CD4-positive, alpha-beta T cell treated with Interleukin-2 at 100 ng/mL for 4 hours (primary cell): ENCODE measurements at regions not wholly inside any gene's neighbourhood (a gene's known extent, or its start where the extent isn't known, plus 50 kb on each side); places are given as distances from the start of the nearest gene placed in this dataset.
A peak's percentile ranks its signal among the peaks of the same experiment; 100 is the strongest.
"Not testable (repeated sequence)": the region's sequence is repeated elsewhere in the genome, so short reads cannot be mapped to it uniquely, and the experiment has no call there.

Experiments
- DNase-seq: peaks from one replicate; pipeline ENCODE4 v3.0.0-alpha.2; 2020; ENCODE audit warnings: low spot score

GRCh38 chr14:71538288-71538687 lies 393.9 kb upstream of the RGS6 start:
- DNase-seq, result no peak

- no peak for DNase-seq
Observed at GRCh38 chr14:71538938-71539649, 393.1 kb upstream of the RGS6 start.

GRCh38 chr14:71539650-71540285 lies 392.5 kb upstream of the RGS6 start:
- DNase-seq, result no peak

- DNase-seq, result no peak
Observed at GRCh38 chr14:71541271-71541670, 391.0 kb upstream of the RGS6 start.

- no peak for DNase-seq
Observed at GRCh38 chr14:71541973-71542690, 390.1 kb upstream of the RGS6 start.

DNA sequence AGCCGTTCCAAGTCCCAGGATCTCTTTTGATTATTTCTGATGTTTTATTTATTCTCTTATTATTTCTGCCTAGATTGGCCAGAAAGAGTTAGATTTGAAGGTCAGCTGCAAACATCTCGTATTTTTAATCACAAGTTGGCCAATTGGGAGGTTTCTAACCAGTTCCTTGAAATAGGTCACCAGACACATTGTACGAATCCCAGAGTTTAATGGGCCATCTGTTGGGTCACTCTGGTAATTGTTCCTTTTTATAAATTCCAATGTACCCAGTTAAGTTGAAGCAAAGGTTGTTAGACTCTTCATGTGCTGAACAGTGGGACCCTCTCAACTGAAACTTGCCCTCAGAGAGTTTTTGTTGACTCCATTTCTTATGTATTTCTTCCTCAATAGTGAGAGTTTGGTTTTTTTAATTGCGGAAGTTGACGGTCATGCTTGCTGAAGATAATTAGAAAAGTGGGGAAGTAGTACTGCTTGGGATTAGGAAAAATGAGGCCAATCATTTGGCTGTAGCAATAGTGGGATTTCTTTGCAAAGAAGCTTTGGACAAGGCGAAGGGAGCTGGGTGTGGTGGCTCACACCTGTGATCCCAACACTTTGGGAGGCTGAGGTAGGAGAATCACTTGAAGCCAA lies 382.7 kb upstream of the RGS6 start:
- DNase-seq, result no peak

GRCh38 chr14:71550367-71550766 lies 381.9 kb upstream of the RGS6 start:
- DNase-seq, result no peak

- DNase-seq, result no peak
Observed at GRCh38 chr14:71551291-71551950, 380.8 kb upstream of the RGS6 start.

DNA sequence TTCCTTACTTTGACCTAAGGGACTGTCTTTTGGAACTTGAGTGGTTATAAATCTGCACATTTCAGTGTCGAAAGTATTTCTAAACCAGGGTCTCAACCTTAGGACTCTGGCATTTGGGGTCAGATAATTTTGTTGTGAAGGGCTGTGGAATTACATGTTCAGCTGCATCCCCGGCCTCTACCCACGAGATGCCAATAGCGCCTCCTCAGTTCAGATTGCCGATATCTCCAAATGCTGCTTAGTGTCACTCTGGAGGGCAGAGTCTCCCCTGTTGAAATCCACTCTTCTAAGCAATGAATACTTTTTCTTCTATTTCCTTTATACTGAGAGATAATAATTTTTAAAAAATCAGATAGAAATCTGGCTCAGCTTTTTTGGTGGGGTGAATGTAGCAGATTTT lies 379.4 kb upstream of the RGS6 start:
- no peak for DNase-seq

GRCh38 chr14:71553779-71554178 lies 378.4 kb upstream of the RGS6 start:
- no peak for DNase-seq

- peak; percentile 48 for DNase-seq
Observed at GRCh38 chr14:71554323-71554722, 377.9 kb upstream of the RGS6 start.

DNA sequence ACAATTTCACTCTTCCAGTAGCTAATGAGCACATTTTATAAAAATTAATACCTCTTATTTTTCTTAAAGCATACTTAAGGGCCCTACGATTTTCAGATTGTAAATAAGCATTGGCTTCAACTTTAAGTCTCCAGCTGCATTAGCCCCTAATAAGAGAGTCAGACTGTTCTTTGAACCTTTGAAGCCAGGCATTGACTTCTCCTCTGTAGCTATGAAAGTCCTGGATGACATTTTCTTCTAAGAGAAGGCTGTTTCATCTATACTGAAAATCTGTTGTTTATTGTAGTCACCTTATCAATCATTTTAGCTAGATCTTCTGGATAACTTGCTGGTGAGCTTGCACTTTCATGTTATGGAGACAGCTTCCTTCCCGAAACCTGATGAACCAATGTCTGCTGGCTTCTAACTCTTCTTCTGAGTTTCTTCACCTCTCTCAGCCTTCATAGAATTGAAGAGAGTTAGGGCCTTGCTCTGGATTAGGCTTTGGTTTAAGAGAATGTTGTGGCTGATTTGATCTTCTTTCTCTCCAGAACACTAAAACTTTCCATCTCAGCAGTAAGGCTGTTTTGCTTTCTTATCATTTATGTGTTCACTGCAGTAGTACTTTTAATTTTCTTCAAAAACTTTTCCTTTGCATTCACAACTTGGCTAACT lies 377.1 kb upstream of the RGS6 start:
- no peak for DNase-seq

GRCh38 chr14:71555654-71556559 lies 376.3 kb upstream of the RGS6 start:
- DNase-seq, result peak; percentile 83

GRCh38 chr14:71556730-71557129 lies 375.5 kb upstream of the RGS6 start:
- DNase-seq, result no peak

DNA sequence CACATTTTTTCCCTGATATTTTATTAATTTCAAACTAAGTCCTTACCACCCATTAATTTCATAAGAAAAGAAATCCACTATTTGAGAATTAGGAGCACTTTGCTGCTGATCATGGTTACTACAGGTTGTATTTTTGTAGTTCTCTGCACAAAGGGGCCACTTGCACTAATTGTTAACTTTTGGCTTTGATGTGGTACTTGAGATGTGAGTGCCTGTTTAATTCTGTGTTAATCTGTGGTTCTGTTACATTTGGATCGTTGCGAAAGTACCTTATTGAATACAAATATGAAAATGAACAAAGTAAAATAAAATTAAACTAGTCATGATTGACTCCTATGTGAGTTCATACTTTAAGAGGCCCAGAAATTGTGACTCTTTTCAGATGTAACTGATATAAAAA lies 374.9 kb upstream of the RGS6 start:
- DNase-seq, result peak; percentile 9

DNA sequence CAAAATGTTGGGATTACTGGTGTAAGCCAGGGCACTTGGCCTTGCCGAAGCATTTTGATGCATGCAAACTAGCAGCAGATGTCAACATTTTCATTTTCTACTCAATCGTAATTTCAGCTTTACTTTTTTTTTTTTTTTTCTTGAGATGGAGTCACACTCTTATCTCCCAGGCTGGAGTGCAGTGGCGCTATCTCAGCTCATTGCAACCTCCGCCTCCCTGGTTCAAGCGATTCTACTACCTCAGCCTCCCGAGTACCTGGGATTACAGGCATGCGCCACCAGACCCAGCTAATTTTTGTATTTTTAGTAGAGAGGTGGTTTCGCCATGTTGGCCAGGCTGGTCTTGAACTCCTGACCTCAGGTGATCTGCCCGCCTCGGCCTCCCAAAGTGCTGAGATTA lies 373.3 kb upstream of the RGS6 start:
- DNase-seq, result not testable (repeated sequence)

- DNase-seq, result no peak
Observed at GRCh38 chr14:71560751-71561150, 371.5 kb upstream of the RGS6 start.

- no peak for DNase-seq
Observed at GRCh38 chr14:71563492-71564153, 368.6 kb upstream of the RGS6 start.

DNA sequence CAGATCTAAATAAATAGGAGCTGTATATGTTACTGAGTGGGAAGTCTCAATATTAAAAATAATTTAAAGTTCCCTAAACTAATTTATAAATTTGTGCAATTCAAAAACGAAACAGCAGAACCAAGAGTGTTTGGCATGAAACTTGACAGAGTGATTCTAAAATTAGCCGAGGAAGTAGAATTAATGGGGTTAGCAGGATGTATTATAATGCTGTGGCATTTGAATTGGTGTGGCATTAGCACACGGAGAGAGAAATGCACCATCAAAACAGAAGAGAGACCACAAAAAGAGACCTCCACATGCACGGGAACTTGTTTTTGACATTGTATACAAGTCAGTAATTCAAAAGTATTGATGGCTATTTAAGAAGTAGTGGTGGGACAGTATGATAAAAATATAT lies 366.0 kb upstream of the RGS6 start:
- peak; percentile 15 for DNase-seq

GRCh38 chr14:71567499-71568133 lies 364.6 kb upstream of the RGS6 start:
- DNase-seq, result not testable (repeated sequence)
